ENCODE measurements at regions not wholly inside any gene's neighbourhood (a gene's known extent, or its start where the extent isn't known, plus 50 kb on each side); places are given as distances from the start of the nearest gene placed in this dataset.

- TF ChIP-seq CTCF (IDR thresholded peaks at IDR 0.05) = no peak
- DNase-seq (ENCODE audit: low spot score) (no peak), ATAC-seq (ENCODE audit: low FRiP score) (no peak)
Measured at GRCh38 chr9:118023644-118024043, 319.4 kb downstream of the TLR4 start.

- no peak for ATAC-seq (ENCODE audit: low FRiP score)
- no peak for DNase-seq (ENCODE audit: low spot score)
- TF ChIP-seq CTCF (IDR thresholded peaks at IDR 0.05) = no peak
Measured at GRCh38 chr9:118028225-118028624, 324.0 kb downstream of the TLR4 start.

GRCh38 chr9:118029425-118029824 is 325.2 kb downstream of the TLR4 start:
- DNase-seq (ENCODE audit: low spot score) (no peak), ATAC-seq (ENCODE audit: low FRiP score) (no peak)
- TF ChIP-seq CTCF (IDR thresholded peaks at IDR 0.05) = no peak

- TF ChIP-seq CTCF (IDR thresholded peaks at IDR 0.05) = no peak
Measured at GRCh38 chr9:118034701-118035100, 330.5 kb downstream of the TLR4 start.

GRCh38 chr9:118038713-118039112 is 334.5 kb downstream of the TLR4 start:
- ATAC-seq (ENCODE audit: low FRiP score) (no peak), DNase-seq (ENCODE audit: low spot score) (no peak)
- no peak for TF ChIP-seq CTCF (IDR thresholded peaks at IDR 0.05)

More at GRCh38 chr9:118034701-118035100, 330.5 kb downstream of the TLR4 start:
- ATAC-seq (ENCODE audit: low FRiP score) (no peak), DNase-seq (ENCODE audit: low spot score) (no peak)

- TF ChIP-seq CTCF (IDR thresholded peaks at IDR 0.05) = no peak
- DNase-seq (ENCODE audit: low spot score) (no peak), ATAC-seq (ENCODE audit: low FRiP score) (no peak)
Measured at GRCh38 chr9:118058227-118058626, 354.0 kb downstream of the TLR4 start.

GRCh38 chr9:118059484-118060278 is 355.5 kb downstream of the TLR4 start:
- ATAC-seq (ENCODE audit: low FRiP score) (no peak), DNase-seq (ENCODE audit: low spot score) (no peak)
- no peak for TF ChIP-seq CTCF (IDR thresholded peaks at IDR 0.05)

Data from omental fat pad (tissue), 3 donors.